GM18907 (cell line): ENCODE measurements at regions not wholly inside any gene's neighbourhood (a gene's known extent, or its start where the extent isn't known, plus 50 kb on each side); places are given as distances from the start of the nearest gene placed in this dataset.

Experiments
- ATAC-seq: cut with Tn5 transposase; IDR thresholded peaks from one replicate; pipeline ENCODE4 v1.9.1; 2021; ENCODE audit warnings: mild to moderate bottlenecking, moderate library complexity; ENCODE audit not compliant: unreplicated experiment

DNA sequence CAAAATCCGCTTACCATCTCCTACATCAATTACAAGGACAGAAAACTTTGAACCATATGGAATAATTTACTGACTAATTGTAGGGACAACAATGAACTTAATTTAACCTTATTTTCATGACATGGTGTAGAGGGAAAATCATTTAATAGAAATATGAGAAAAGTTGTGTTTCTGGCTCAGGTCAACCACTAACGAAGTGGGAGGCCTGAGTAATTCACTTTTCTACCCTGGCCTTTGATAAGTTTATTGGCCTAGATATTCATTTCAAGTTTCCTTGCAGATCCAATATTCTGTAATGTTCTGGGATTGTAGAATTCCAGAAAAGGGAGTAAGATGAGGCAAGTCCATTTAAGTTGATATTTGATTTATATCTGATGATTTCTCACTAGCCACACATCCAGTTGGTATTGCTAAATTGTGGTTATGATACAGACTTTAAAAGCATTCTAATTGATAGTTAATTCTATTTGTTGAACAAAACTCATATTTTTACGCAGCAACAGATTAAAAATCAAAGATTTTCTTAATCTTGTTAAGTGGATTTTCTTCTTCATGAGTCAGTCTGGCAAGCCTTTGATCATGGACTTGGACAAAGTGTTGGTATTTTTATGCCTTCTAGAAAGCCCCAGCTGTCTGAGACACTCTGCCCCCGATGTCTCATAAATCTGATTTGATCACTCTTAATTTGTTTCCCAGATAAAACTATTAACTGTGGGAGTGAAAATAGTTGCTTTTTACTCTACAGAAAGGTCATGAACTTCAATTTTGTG lies 336.5 kb downstream of the TMEM135 start:
- ATAC-seq, result no peak
